ENCODE measurements at regions not wholly inside any gene's neighbourhood (a gene's known extent, or its start where the extent isn't known, plus 50 kb on each side); places are given as distances from the start of the nearest gene placed in this dataset.
"Not testable (repeated sequence)": the region's sequence is repeated elsewhere in the genome, so short reads cannot be mapped to it uniquely, and the experiment has no call there.

GRCh38 chr11:93054881-93055280, 85.4 kb downstream of the MTNR1B start:
- Histone ChIP-seq H3K9ac (ENCODE audit: low read length) (no peak overlapping the region), H3K27me3 (ENCODE audit: low read depth, low read length) (peaks cover 7% of the 10 kb centered on the region), H2AFZ (ENCODE audit: low read depth, low read length) (no peak overlapping the region), H3K79me2 (ENCODE audit: low read length) (no peaks in the 10 kb centered on the region), H3K4me2 (ENCODE audit: low read length) (0 out of 2 replicates have a peak overlapping the region, but pooled peaks have one; percentile 2), H3K4me3 (ENCODE audit: low read length) (no peak overlapping the region), H3K4me1 (ENCODE audit: low read length) (peaks cover 9% of the 10 kb centered on the region), H3K36me3 (replicated peaks; ENCODE audit: low read depth, low read length) (no peaks in the 10 kb centered on the region), H4K20me1 (ENCODE audit: insufficient read depth, low read length) (no peaks in the 10 kb centered on the region), H3K27ac (ENCODE audit: low read length) (no peak overlapping the region), H3K9me3 (ENCODE audit: insufficient read depth, low read length) (no peaks in the 10 kb centered on the region)
- TF ChIP-seq EZH2phosphoT487 (IDR thresholded peaks at IDR 0.05; ENCODE audit: low read depth): no peak
- TF ChIP-seq CTCF (IDR thresholded peaks at IDR 0.05; ENCODE audit: low read depth, low read length): no peak

GRCh38 chr11:93059117-93059957, 89.9 kb downstream of the MTNR1B start:
- H3K27ac ChIP-seq (ENCODE audit: low read length): no peak overlapping the region
- H2AFZ ChIP-seq (ENCODE audit: low read depth, low read length): no peak overlapping the region
- no peaks in the 10 kb centered on the region for H3K36me3 ChIP-seq (replicated peaks; ENCODE audit: low read depth, low read length)
- no peaks in the 10 kb centered on the region for H3K79me2 ChIP-seq (ENCODE audit: low read length)
- no peaks in the 10 kb centered on the region for H4K20me1 ChIP-seq (ENCODE audit: insufficient read depth, low read length)
- no peaks in the 10 kb centered on the region for H3K27me3 ChIP-seq (ENCODE audit: low read depth, low read length)
- peaks cover 9% of the 10 kb centered on the region for H3K4me1 ChIP-seq (ENCODE audit: low read length)
- TF ChIP-seq EZH2phosphoT487 (IDR thresholded peaks at IDR 0.05; ENCODE audit: low read depth) (no peak), CTCF (IDR thresholded peaks at IDR 0.05; ENCODE audit: low read depth, low read length) (no peak)
- H3K9ac ChIP-seq (ENCODE audit: low read length): no peak overlapping the region
- no peak overlapping the region for H3K4me2 ChIP-seq (ENCODE audit: low read length)
- no peak overlapping the region for H3K4me3 ChIP-seq (ENCODE audit: low read length)
- H3K9me3 ChIP-seq (ENCODE audit: insufficient read depth, low read length): no peaks in the 10 kb centered on the region

DNA sequence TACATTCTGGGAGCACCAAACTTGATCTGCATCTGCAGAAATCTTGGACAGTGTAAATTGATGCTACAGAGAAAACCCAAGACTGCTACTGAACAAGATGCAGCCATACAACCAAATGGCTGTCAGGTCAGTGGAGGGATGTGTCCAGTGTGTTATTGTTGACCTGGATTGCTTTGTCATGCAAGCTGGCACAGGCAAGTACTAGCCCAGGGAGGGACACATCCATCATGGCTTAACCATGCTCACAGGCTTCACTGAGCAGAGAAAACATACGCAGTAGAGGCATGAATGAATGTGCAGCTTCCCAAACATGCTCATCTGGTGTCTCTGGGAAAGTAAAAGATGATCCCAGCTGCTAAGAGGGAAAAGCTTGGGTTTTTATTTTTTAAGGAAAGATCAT, 93.6 kb downstream of the MTNR1B start:
- H3K4me2 ChIP-seq (ENCODE audit: low read length): no peak overlapping the region
- no peak for TF ChIP-seq EZH2phosphoT487 (IDR thresholded peaks at IDR 0.05; ENCODE audit: low read depth)
- no peak for TF ChIP-seq CTCF (IDR thresholded peaks at IDR 0.05; ENCODE audit: low read depth, low read length)
- H3K9ac ChIP-seq (ENCODE audit: low read length): no peak overlapping the region
- no peaks in the 10 kb centered on the region for H3K4me1 ChIP-seq (ENCODE audit: low read length)
- H3K27ac ChIP-seq (ENCODE audit: low read length): no peak overlapping the region
- no peaks in the 10 kb centered on the region for H3K36me3 ChIP-seq (replicated peaks; ENCODE audit: low read depth, low read length)
- H3K27me3 ChIP-seq (ENCODE audit: low read depth, low read length): no peaks in the 10 kb centered on the region
- no peaks in the 10 kb centered on the region for H3K79me2 ChIP-seq (ENCODE audit: low read length)
- H3K9me3 ChIP-seq (ENCODE audit: insufficient read depth, low read length): no peaks in the 10 kb centered on the region
- no peaks in the 10 kb centered on the region for H4K20me1 ChIP-seq (ENCODE audit: insufficient read depth, low read length)
- H2AFZ ChIP-seq (ENCODE audit: low read depth, low read length): no peak overlapping the region
- no peak overlapping the region for H3K4me3 ChIP-seq (ENCODE audit: low read length)

GRCh38 chr11:93065074-93065674, 95.7 kb downstream of the MTNR1B start:
- H3K9ac ChIP-seq (ENCODE audit: low read length); H2AFZ ChIP-seq (ENCODE audit: low read depth, low read length); H3K27me3 ChIP-seq (ENCODE audit: low read depth, low read length); H3K4me2 ChIP-seq (ENCODE audit: low read length); H3K36me3 ChIP-seq (replicated peaks; ENCODE audit: low read depth, low read length); H3K4me3 ChIP-seq (ENCODE audit: low read length); H3K4me1 ChIP-seq (ENCODE audit: low read length); H3K9me3 ChIP-seq (ENCODE audit: insufficient read depth, low read length); H4K20me1 ChIP-seq (ENCODE audit: insufficient read depth, low read length); H3K79me2 ChIP-seq (ENCODE audit: low read length); H3K27ac ChIP-seq (ENCODE audit: low read length): not testable (repeated sequence)
- peak; percentile 33 for TF ChIP-seq CTCF (IDR thresholded peaks at IDR 0.05; ENCODE audit: low read depth, low read length)
